ENCODE measurements at regions not wholly inside any gene's neighbourhood (a gene's known extent, or its start where the extent isn't known, plus 50 kb on each side); places are given as distances from the start of the nearest gene placed in this dataset.

DNA sequence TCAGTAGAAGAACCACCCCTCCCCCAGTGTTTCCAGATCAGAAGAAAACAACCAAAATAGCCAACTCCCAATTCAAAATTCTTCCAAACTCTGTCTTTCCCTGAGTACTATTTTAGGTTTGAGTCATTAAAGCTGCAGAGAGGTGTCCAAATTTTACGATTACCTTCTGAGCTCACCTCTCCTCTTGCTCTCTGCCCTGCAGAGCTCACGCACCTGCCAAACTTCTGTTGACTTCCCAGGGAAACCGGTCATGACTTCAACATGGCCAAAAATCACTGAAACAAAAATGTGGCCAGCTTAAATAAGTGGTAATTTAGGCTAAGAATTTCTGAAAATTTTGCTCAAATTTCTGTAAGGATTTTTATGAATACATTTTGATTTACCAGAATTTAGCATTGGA lies 70.9 kb upstream of the OTX2 start:
- no peak for TF ChIP-seq CTCF (conservative IDR thresholded peaks at IDR 0.05 in 1 of 2, IDR thresholded peaks at IDR 0.05 in 1 of 2; ENCODE audit: extremely low read depth in 1 of 2, insufficient read depth in 1 of 2, low read depth in 1 of 2, low read length in 2 of 2)
- no peak for TF ChIP-seq EZH2 (IDR thresholded peaks at IDR 0.05; ENCODE audit: borderline replicate concordance, low read length)
